ENCODE measurements at regions not wholly inside any gene's neighbourhood (a gene's known extent, or its start where the extent isn't known, plus 50 kb on each side); places are given as distances from the start of the nearest gene placed in this dataset.
A peak's percentile ranks its signal among the peaks of the same experiment; 100 is the strongest.

DNA sequence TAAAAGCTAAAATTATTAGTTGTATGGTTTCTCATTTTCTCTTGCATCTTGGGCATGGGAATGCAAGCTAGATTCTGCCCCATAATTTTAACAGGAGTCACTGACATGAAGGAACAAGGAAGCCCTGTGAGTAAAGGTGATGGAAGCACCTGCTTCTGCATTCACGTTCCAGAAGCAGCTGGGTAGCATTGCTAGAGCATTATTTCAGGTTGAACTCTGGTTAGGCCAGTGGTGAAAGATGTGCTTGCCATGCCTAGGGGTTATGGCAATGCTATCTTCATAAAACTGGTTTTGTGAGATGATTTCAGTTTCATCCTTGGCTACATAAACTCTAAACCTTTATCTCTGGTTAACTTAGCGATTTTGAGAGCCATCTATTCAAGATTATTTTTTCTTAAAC is 151.4 kb downstream of the TFEC start:
- TF ChIP-seq BCL11A (IDR thresholded peaks at IDR 0.05; ENCODE audit: low read depth in 2 of 2, low read length in 2 of 2) (no peak), POLR2A (IDR thresholded peaks at IDR 0.05; ENCODE audit: control extremely low read depth in 1 of 2, low read depth in 2 of 2, low read length in 2 of 2) (no peak), CBX8 (IDR thresholded peaks at IDR 0.05; ENCODE audit: borderline replicate concordance, low read depth, low read length) (no peak), EGR1 (IDR thresholded peaks at IDR 0.05; ENCODE audit: borderline replicate concordance, low read depth, low read length) (no peak), HDAC6 (IDR thresholded peaks at IDR 0.05; ENCODE audit: low read depth, low read length) (no peak), RAD21 (IDR thresholded peaks at IDR 0.05 in 1 of 2, conservative IDR thresholded peaks at IDR 0.05 in 1 of 2; ENCODE audit: low read depth in 2 of 2, low read length in 2 of 2) (no peak), NRF1 (IDR thresholded peaks at IDR 0.05; ENCODE audit: low read depth, low read length) (no peak)
- TF ChIP-seq, protein P1, sequence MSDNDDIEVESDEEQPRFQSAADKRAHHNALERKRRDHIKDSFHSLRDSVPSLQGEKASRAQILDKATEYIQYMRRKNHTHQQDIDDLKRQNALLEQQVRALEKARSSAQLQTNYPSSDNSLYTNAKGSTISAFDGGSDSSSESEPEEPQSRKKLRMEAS (IDR thresholded peaks at IDR 0.05) = no peak
- FAIRE-seq (no peak), DNase-seq (ENCODE audit: low read depth in 1 of 2, low spot score in 2 of 2) (no peak)
- H2BK20ac ChIP-seq (ENCODE audit: low read length) = 0 out of 2 replicates have a peak overlapping the region, but pooled peaks have one; percentile 19
- no peak overlapping the region for H4K8ac ChIP-seq (ENCODE audit: extremely low read depth, insufficient read depth, low read length)
- H3K14ac ChIP-seq (ENCODE audit: insufficient read length) = no peak overlapping the region
- CTCF ChIA-PET (ENCODE audit: partially characterized antibody) = no interaction called here
- no peak overlapping the region for H2BK12ac ChIP-seq (ENCODE audit: low read depth, low read length)
- POLR2A ChIA-PET (ENCODE audit: partially characterized antibody) = no interaction called here
- no peaks in the 10 kb centered on the region for H3K9me3 ChIP-seq (ENCODE audit: insufficient read depth in 2 of 2, low read depth in 1 of 2, low read length in 1 of 2)
- no peak overlapping the region for H2AFZ ChIP-seq (ENCODE audit: low read length)
- H3K27ac ChIP-seq (ENCODE audit: low read depth, low read length) = no peak overlapping the region
- H3K79me2 ChIP-seq (ENCODE audit: control insufficient read depth in 1 of 2, insufficient read depth in 2 of 2, low read length in 2 of 2) = no peaks in the 10 kb centered on the region
- H2BK5ac ChIP-seq (ENCODE audit: low read depth, low read length) = no peak overlapping the region
- no peaks in the 10 kb centered on the region for H3K27me3 ChIP-seq (replicated peaks in 1 of 4; ENCODE audit: control insufficient read depth in 3 of 4, extremely low read depth in 1 of 4, insufficient read depth in 3 of 4, low read length in 3 of 4)
- no peak overlapping the region for H3K4ac ChIP-seq (replicated peaks; ENCODE audit: insufficient read length, low read depth, low read length)
- no peak overlapping the region for H2AK5ac ChIP-seq (ENCODE audit: low read depth, low read length)
- no peak overlapping the region for H4K91ac ChIP-seq (replicated peaks; ENCODE audit: insufficient read length, low read length)
- 87% methylated on average over 2 of the region's 2 CpGs; no CpG with 5 or more reads in 1 of the 2 experiments for WGBS, 2 experiments (ENCODE audit: extremely low coverage in 1 of 2, insufficient coverage in 1 of 2, insufficient read length in 1 of 2, insufficient replicate concordance in 2 of 2, low coverage in 1 of 2, low lambda C conversion rate in 2 of 2, missing lambda C conversion rate in 1 of 2)
- no peaks in the 10 kb centered on the region for H3K36me3 ChIP-seq (ENCODE audit: control insufficient read depth in 2 of 4, insufficient read depth in 4 of 4, low read length in 3 of 4)
- no peaks in the 10 kb centered on the region for H3K23me2 ChIP-seq (ENCODE audit: low read depth, low read length)
- no peak overlapping the region for H4K5ac ChIP-seq (ENCODE audit: insufficient read length, low read depth, low read length)
- no peak overlapping the region for H3K18ac ChIP-seq (ENCODE audit: extremely low read depth, low read length)
- no peak overlapping the region for H3K23ac ChIP-seq (ENCODE audit: insufficient read length)
- H2BK120ac ChIP-seq (replicated peaks; ENCODE audit: low read depth, low read length) = no peak overlapping the region
- no peak overlapping the region for H3K56ac ChIP-seq (replicated peaks; ENCODE audit: insufficient read length, low read depth, low read length)
- H4K20me1 ChIP-seq (replicated peaks in 1 of 2; ENCODE audit: control insufficient read depth in 1 of 2, insufficient read depth in 2 of 2, low read length in 2 of 2) = no peaks in the 10 kb centered on the region
- no peak overlapping the region for H3K4me2 ChIP-seq (ENCODE audit: insufficient read depth in 1 of 2, low read depth in 2 of 2, low read length in 2 of 2)
- H2BK15ac ChIP-seq (ENCODE audit: low read length) = no peak overlapping the region
- no peaks in the 10 kb centered on the region for H3K79me1 ChIP-seq (ENCODE audit: low read depth, low read length)
- H3K9ac ChIP-seq (replicated peaks in 1 of 4; ENCODE audit: extremely low read depth in 1 of 4, low read depth in 3 of 4, low read length in 3 of 4) = no peak overlapping the region
- no peaks in the 10 kb centered on the region for H3K4me1 ChIP-seq (replicated peaks in 1 of 4; ENCODE audit: control insufficient read depth in 3 of 4, insufficient read depth in 4 of 4, low read length in 3 of 4)
- no peak overlapping the region for H3K4me3 ChIP-seq (ENCODE audit: extremely low read depth in 1 of 4, insufficient read depth in 2 of 4, low read depth in 3 of 4, low read length in 4 of 4)
